HG03025 (cell line): ENCODE measurements at regions not wholly inside any gene's neighbourhood (a gene's known extent, or its start where the extent isn't known, plus 50 kb on each side); places are given as distances from the start of the nearest gene placed in this dataset.

ENCODE experiments used
- ATAC-seq: cut with Tn5 transposase; IDR thresholded peaks from one replicate; pipeline ENCODE4 v1.9.1; 2021; ENCODE audit warnings: mild to moderate bottlenecking, moderate library complexity; ENCODE audit not compliant: unreplicated experiment, low FRiP score

GRCh38 chr9:74281674-74282073 lies 215.5 kb upstream of the RORB start:
- ATAC-seq, result no peak

- ATAC-seq, result no peak
These were observed 214.4 kb upstream of the RORB start for GRCh38 chr9:74282526-74283253.

GRCh38 chr9:74284581-74285450 lies 212.3 kb upstream of the RORB start:
- no peak for ATAC-seq

- no peak for ATAC-seq
These were observed 203.7 kb upstream of the RORB start for GRCh38 chr9:74293479-74293878.

- ATAC-seq, result no peak
These were observed 193.2 kb upstream of the RORB start for GRCh38 chr9:74303945-74304344.

GRCh38 chr9:74304598-74304997 lies 192.5 kb upstream of the RORB start:
- ATAC-seq, result no peak

GRCh38 chr9:74309654-74310053 lies 187.5 kb upstream of the RORB start:
- ATAC-seq, result no peak

- no peak for ATAC-seq
These were observed 179.9 kb upstream of the RORB start for GRCh38 chr9:74317235-74317634.

- ATAC-seq, result no peak
These were observed 175.7 kb upstream of the RORB start for GRCh38 chr9:74321396-74321795.

GRCh38 chr9:74322661-74323314 lies 174.3 kb upstream of the RORB start:
- no peak for ATAC-seq

GRCh38 chr9:74330487-74331214 lies 166.5 kb upstream of the RORB start:
- no peak for ATAC-seq

GRCh38 chr9:74331607-74332006 lies 165.5 kb upstream of the RORB start:
- no peak for ATAC-seq

GRCh38 chr9:74333384-74334032 lies 163.6 kb upstream of the RORB start:
- no peak for ATAC-seq

GRCh38 chr9:74334271-74334670 lies 162.9 kb upstream of the RORB start:
- no peak for ATAC-seq

- ATAC-seq, result no peak
These were observed 161.0 kb upstream of the RORB start for GRCh38 chr9:74336161-74336560.

- ATAC-seq, result no peak
These were observed 148.4 kb upstream of the RORB start for GRCh38 chr9:74348777-74349176.

GRCh38 chr9:74355107-74355506 lies 142.0 kb upstream of the RORB start:
- no peak for ATAC-seq

- ATAC-seq, result no peak
These were observed 139.6 kb upstream of the RORB start for GRCh38 chr9:74357577-74357976.

GRCh38 chr9:74358959-74359358 lies 138.2 kb upstream of the RORB start:
- no peak for ATAC-seq

GRCh38 chr9:74361508-74361907 lies 135.6 kb upstream of the RORB start:
- no peak for ATAC-seq
